Karpas-422 (cell line): ENCODE measurements at regions not wholly inside any gene's neighbourhood (a gene's known extent, or its start where the extent isn't known, plus 50 kb on each side); places are given as distances from the start of the nearest gene placed in this dataset.
"Not testable (repeated sequence)": the region's sequence is repeated elsewhere in the genome, so short reads cannot be mapped to it uniquely, and the experiment has no call there.

Experiments used
- DNase-seq: peaks from one replicate; pipeline ENCODE4 v3.0.0-alpha.2; 2015
- H2AFZ ChIP-seq: fragments of 200-600 bp; sonication (generic); 2 replicates; pipeline ENCODE4 v1.6.1; 2014; ENCODE audit warnings: antibody characterized with exemption, low read length, mixed read lengths
- H3K27ac ChIP-seq: fragments of 200-600 bp; sonication (generic); 2 replicates; pipeline ENCODE4 v1.5.1; 2014; ENCODE audit warnings: mild to moderate bottlenecking, low read length, moderate library complexity
- H3K27me3 ChIP-seq: fragments of 200-600 bp; sonication (generic); 2 replicates; pipeline ENCODE4 v1.6.1; 2014; ENCODE audit warnings: low read length, mixed read lengths
- H3K36me3 ChIP-seq: fragments of 200-600 bp; sonication (generic); 2 replicates; pipeline ENCODE4 v1.6.1; 2014; ENCODE audit warnings: low read length, mixed read lengths; ENCODE audit not compliant: insufficient read depth
- H3K4me1 ChIP-seq: fragments of 200-600 bp; sonication (generic); 2 replicates; pipeline ENCODE4 v1.6.1; 2014; ENCODE audit warnings: mild to moderate bottlenecking, low read length, mixed read lengths
- H3K4me2 ChIP-seq: fragments of 200-600 bp; sonication (generic); 2 replicates; pipeline ENCODE4 v1.6.1; 2014; ENCODE audit warnings: low read length, low read depth, mild to moderate bottlenecking; ENCODE audit not compliant: poor library complexity, severe bottlenecking
- H3K4me3 ChIP-seq: fragments of 200-600 bp; sonication (generic); 2 replicates; pipeline ENCODE4 v1.5.1; 2014; ENCODE audit warnings: mild to moderate bottlenecking, antibody characterized with exemption, low read length, mixed read lengths
- H3K79me2 ChIP-seq: fragments of 200-600 bp; sonication (generic); 2 replicates; pipeline ENCODE4 v1.6.1; 2014; ENCODE audit warnings: mild to moderate bottlenecking, low read length, mixed read lengths
- H3K9ac ChIP-seq: fragments of 200-600 bp; sonication (generic); 2 replicates; pipeline ENCODE4 v1.6.0; 2014; ENCODE audit warnings: low read length
- H3K9me2 ChIP-seq: fragments of 200-600 bp; sonication (generic), shearing (Covaris generic); replicated peaks from 2 replicates; pipeline ENCODE4 v1.6.0; 2014; ENCODE audit warnings: mild to moderate bottlenecking, low read length, moderate library complexity; ENCODE audit not compliant: insufficient read depth
- H3K9me3 ChIP-seq: fragments of 300-700, 200-600 bp; sonication (generic); 2 replicates; pipeline ENCODE4 v1.6.1; 2014; ENCODE audit warnings: low read length, mixed read lengths
- H4K20me1 ChIP-seq: fragments of 200-600 bp; sonication (generic); 2 replicates; pipeline ENCODE4 v1.6.1; 2014; ENCODE audit warnings: mild to moderate bottlenecking, antibody characterized with exemption, low read length, low read depth; ENCODE audit not compliant: insufficient read depth

- H3K9ac ChIP-seq = no peak overlapping the region
- H3K36me3 ChIP-seq = no peaks in the 10 kb centered on the region
- no peaks in the 10 kb centered on the region for H3K27me3 ChIP-seq
- H3K4me2 ChIP-seq = no peak overlapping the region
- no peaks in the 10 kb centered on the region for H4K20me1 ChIP-seq
- H3K9me3 ChIP-seq = peaks cover 10% of the 10 kb centered on the region
- no peak for DNase-seq
- H3K4me3 ChIP-seq = no peak overlapping the region
- no peak overlapping the region for H2AFZ ChIP-seq
- H3K9me2 ChIP-seq = no peaks in the 10 kb centered on the region
- no peak overlapping the region for H3K27ac ChIP-seq
- no peaks in the 10 kb centered on the region for H3K79me2 ChIP-seq
- no peaks in the 10 kb centered on the region for H3K4me1 ChIP-seq
These were observed 1464.4 kb downstream of the OLFM4 start for GRCh38 chr13:54492995-54493394.

DNA sequence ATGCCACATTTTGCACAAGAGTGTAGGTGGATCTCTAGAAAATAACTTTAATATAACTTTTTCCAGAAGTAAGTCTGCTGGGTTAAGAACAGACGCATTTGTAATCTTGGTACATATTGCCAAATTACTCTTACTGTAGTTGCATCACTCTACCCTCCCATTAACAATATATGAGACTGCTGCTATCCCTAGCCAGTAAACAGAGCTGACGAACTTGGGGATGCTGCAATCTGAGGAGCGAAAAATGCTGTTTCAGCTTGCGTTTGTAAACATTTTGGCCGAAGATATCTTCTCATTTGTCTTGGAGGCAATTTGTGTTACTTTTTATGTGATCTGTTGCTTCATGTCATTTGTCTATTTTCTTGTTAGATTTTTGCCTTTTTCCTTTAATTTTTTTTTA is 1482.8 kb downstream of the OLFM4 start:
- Histone ChIP-seq H3K27me3 (no peaks in the 10 kb centered on the region), H3K9me2 (no peaks in the 10 kb centered on the region), H3K36me3 (no peaks in the 10 kb centered on the region), H2AFZ (no peak overlapping the region), H3K4me3 (no peak overlapping the region), H3K4me2 (no peak overlapping the region), H4K20me1 (no peaks in the 10 kb centered on the region), H3K9ac (no peak overlapping the region), H3K27ac (no peak overlapping the region), H3K79me2 (no peaks in the 10 kb centered on the region), H3K9me3 (peaks cover 39% of the 10 kb centered on the region), H3K4me1 (no peaks in the 10 kb centered on the region)
- no peak for DNase-seq

GRCh38 chr13:54513254-54513653 is 1484.6 kb downstream of the OLFM4 start:
- H3K9me2 ChIP-seq = no peaks in the 10 kb centered on the region
- no peaks in the 10 kb centered on the region for H4K20me1 ChIP-seq
- no peaks in the 10 kb centered on the region for H3K4me1 ChIP-seq
- no peaks in the 10 kb centered on the region for H3K79me2 ChIP-seq
- H2AFZ ChIP-seq = no peak overlapping the region
- no peak overlapping the region for H3K27ac ChIP-seq
- H3K4me2 ChIP-seq = no peak overlapping the region
- no peaks in the 10 kb centered on the region for H3K27me3 ChIP-seq
- peaks cover 45% of the 10 kb centered on the region for H3K9me3 ChIP-seq
- no peak overlapping the region for H3K9ac ChIP-seq
- DNase-seq = no peak
- H3K4me3 ChIP-seq = no peak overlapping the region
- H3K36me3 ChIP-seq = no peaks in the 10 kb centered on the region

- no peaks in the 10 kb centered on the region for H3K4me1 ChIP-seq
- DNase-seq = no peak
- no peak overlapping the region for H3K4me3 ChIP-seq
- H3K9me2 ChIP-seq = no peaks in the 10 kb centered on the region
- H3K27ac ChIP-seq = no peak overlapping the region
- no peak overlapping the region for H3K9ac ChIP-seq
- H3K36me3 ChIP-seq = no peaks in the 10 kb centered on the region
- H2AFZ ChIP-seq = no peak overlapping the region
- H3K27me3 ChIP-seq = no peaks in the 10 kb centered on the region
- no peaks in the 10 kb centered on the region for H3K79me2 ChIP-seq
- no peaks in the 10 kb centered on the region for H4K20me1 ChIP-seq
- peaks cover 34% of the 10 kb centered on the region for H3K9me3 ChIP-seq
- H3K4me2 ChIP-seq = no peak overlapping the region
These were observed 1507.5 kb downstream of the OLFM4 start for GRCh38 chr13:54536112-54536511.

GRCh38 chr13:54563286-54563685 is 1534.7 kb downstream of the OLFM4 start:
- DNase-seq = no peak
- H3K36me3 ChIP-seq = no peaks in the 10 kb centered on the region
- no peak overlapping the region for H3K4me3 ChIP-seq
- H3K9ac ChIP-seq = no peak overlapping the region
- no peak overlapping the region for H3K27ac ChIP-seq
- peaks cover 35% of the 10 kb centered on the region for H3K9me3 ChIP-seq
- no peaks in the 10 kb centered on the region for H4K20me1 ChIP-seq
- no peaks in the 10 kb centered on the region for H3K27me3 ChIP-seq
- no peaks in the 10 kb centered on the region for H3K79me2 ChIP-seq
- H3K4me1 ChIP-seq = no peaks in the 10 kb centered on the region
- H3K9me2 ChIP-seq = no peaks in the 10 kb centered on the region
- no peak overlapping the region for H2AFZ ChIP-seq
- no peak overlapping the region for H3K4me2 ChIP-seq

GRCh38 chr13:54572037-54572436 is 1543.4 kb downstream of the OLFM4 start:
- not testable (repeated sequence) for H3K4me1 ChIP-seq, H3K4me3 ChIP-seq, H3K27ac ChIP-seq, H3K27me3 ChIP-seq, H3K36me3 ChIP-seq, DNase-seq, H3K4me2 ChIP-seq, H2AFZ ChIP-seq, H4K20me1 ChIP-seq, H3K79me2 ChIP-seq, H3K9me2 ChIP-seq, H3K9ac ChIP-seq
- H3K9me3 ChIP-seq = peaks cover 26% of the 10 kb centered on the region

GRCh38 chr13:54573186-54573585 is 1544.6 kb downstream of the OLFM4 start:
- no peak for DNase-seq
- Histone ChIP-seq H3K27ac (no peak overlapping the region), H3K27me3 (no peaks in the 10 kb centered on the region), H3K36me3 (no peaks in the 10 kb centered on the region), H3K4me3 (no peak overlapping the region), H3K9me3 (peaks cover 26% of the 10 kb centered on the region), H3K4me1 (no peaks in the 10 kb centered on the region), H2AFZ (no peak overlapping the region), H3K9ac (no peak overlapping the region), H4K20me1 (no peaks in the 10 kb centered on the region), H3K4me2 (no peak overlapping the region), H3K9me2 (no peaks in the 10 kb centered on the region), H3K79me2 (no peaks in the 10 kb centered on the region)

- no peak overlapping the region for H3K27ac ChIP-seq
- H3K36me3 ChIP-seq = no peaks in the 10 kb centered on the region
- H3K9me2 ChIP-seq = no peaks in the 10 kb centered on the region
- no peak overlapping the region for H3K9ac ChIP-seq
- no peak overlapping the region for H2AFZ ChIP-seq
- no peaks in the 10 kb centered on the region for H4K20me1 ChIP-seq
- H3K9me3 ChIP-seq = peaks cover 23% of the 10 kb centered on the region
- no peaks in the 10 kb centered on the region for H3K79me2 ChIP-seq
- no peak for DNase-seq
- H3K4me3 ChIP-seq = no peak overlapping the region
- H3K4me2 ChIP-seq = no peak overlapping the region
- no peaks in the 10 kb centered on the region for H3K27me3 ChIP-seq
- H3K4me1 ChIP-seq = no peaks in the 10 kb centered on the region
These were observed 1546.2 kb downstream of the OLFM4 start for GRCh38 chr13:54574791-54575190.

DNA sequence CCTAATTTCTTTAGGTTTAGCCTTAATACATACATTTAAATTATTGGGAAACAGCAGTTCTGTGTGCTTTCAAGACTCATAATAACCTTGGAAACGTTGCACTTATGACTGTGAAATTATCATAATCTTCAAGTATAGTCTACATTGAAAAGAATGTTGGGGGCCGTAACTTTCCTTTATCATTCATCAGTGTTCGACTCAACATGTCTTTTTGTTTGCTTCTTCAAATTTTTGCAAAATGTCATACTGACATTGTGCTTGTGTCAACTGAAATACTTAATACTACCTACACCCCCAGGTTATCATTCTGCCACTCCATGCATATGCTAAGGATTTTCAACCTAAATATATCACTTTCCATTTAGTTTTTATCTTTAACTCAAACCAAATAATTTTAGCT is 1562.9 kb downstream of the OLFM4 start:
- Histone ChIP-seq H3K36me3 (no peaks in the 10 kb centered on the region), H3K27me3 (no peaks in the 10 kb centered on the region), H3K27ac (no peak overlapping the region), H3K79me2 (no peaks in the 10 kb centered on the region), H3K9ac (no peak overlapping the region), H3K9me3 (peaks cover 30% of the 10 kb centered on the region), H3K9me2 (no peaks in the 10 kb centered on the region), H3K4me2 (no peak overlapping the region), H2AFZ (no peak overlapping the region), H3K4me1 (no peaks in the 10 kb centered on the region), H3K4me3 (no peak overlapping the region), H4K20me1 (no peaks in the 10 kb centered on the region)
- no peak for DNase-seq
